ENCODE measurements at regions not wholly inside any gene's neighbourhood (a gene's known extent, or its start where the extent isn't known, plus 50 kb on each side); places are given as distances from the start of the nearest gene placed in this dataset.
"Not testable (repeated sequence)": the region's sequence is repeated elsewhere in the genome, so short reads cannot be mapped to it uniquely, and the experiment has no call there.

DNA sequence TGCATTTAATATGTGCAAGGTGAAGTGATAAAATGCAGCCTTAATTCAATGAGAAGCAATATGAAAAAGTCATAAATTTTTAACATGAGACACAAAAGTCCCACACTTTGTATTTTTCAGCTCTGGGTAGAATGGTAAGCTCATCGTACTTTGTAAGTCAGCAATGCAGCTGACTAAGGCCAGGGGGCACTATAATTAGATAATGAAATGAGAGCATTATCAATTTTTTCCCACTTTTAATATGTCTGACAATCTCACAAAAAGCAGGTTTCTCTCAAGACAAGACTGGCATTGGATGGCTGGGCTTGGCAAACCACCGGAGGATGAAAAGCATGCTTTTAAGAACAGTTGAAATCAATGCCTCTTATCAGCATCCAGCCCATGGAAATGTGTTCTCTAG, 162.8 kb downstream of the FAM174A start:
- no peak for DNase-seq

DNA sequence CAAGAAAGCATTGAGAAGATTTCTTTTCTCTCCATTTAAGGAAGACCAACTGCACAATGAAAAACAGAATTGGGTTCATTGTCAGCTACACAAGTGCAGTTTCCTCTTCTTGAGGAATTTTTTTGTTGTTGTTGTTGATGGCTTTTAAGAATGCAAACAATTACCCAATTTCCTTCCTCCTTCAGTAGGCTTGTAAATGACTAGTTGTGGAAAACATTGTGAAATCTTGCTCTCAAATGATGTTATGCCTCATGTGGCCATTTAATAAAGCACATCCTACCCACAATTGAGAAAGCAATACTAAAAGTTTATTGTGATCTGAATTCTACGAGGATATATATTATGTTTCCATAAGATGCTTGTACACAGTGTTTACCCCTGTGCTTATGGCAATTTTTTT, 171.6 kb downstream of the FAM174A start:
- no peak for DNase-seq

DNA sequence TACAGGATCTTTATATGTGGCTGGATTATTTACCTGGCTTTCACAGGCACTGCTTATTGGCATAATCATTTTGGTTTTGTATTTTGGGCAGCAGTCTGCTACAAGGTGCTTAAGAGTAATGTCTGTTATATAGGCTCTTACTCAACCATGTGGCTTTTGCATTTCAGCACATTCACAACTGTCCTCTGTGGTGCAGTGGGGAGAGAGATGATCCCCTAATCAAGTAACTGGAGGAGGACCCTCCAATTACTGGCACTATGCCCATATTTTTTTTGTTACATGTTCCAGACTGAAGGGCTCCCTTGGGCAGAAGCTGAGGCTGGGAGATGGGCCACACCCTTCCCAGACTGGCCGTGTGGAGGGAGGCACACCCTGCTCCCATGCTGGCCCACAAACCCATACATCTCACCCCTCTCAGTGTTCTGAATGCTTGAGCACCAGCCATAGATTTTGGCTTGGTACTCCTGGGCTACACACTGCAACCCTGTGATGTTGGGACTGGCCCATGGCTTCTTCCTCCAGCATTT, 173.5 kb downstream of the FAM174A start:
- DNase-seq: no peak

DNA sequence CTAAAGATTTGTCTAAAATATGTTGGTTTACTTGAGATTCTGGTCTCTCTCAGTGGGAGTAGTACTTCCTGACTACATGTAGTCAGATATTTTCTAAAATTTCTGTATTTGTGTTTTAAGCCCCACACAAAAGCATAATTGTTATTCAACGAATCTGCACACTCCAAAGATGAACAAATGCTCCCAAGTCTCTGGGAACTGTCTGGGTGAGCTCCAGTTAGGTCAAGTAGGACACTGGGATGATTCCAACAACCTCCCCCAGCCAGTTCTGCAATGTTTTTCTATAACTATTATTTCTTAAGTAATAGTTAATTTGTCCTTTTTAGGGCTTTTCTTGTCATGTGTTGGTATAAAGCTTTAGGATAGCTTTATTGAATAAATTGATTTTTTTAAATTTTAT, 174.6 kb downstream of the FAM174A start:
- no peak for DNase-seq

DNA sequence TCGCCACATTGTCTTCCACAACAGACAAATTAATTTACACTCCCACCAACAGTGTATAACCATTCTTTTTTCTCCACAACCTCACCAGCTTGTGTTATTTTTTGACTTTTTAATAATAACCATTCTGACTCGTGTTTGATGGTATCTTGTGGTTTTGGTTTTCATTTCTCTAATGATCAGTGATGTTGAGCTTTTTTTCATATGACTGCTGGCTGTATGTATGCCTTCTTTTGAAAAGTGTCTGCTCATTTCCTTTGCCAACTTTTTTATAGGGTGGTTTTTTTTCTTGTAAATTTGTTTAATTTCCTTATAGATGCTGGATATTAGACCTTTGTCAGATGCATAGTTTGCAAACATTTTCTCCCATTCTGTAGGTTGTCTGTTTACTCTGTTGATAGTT, 179.6 kb downstream of the FAM174A start:
- not testable (repeated sequence) for DNase-seq

DNA sequence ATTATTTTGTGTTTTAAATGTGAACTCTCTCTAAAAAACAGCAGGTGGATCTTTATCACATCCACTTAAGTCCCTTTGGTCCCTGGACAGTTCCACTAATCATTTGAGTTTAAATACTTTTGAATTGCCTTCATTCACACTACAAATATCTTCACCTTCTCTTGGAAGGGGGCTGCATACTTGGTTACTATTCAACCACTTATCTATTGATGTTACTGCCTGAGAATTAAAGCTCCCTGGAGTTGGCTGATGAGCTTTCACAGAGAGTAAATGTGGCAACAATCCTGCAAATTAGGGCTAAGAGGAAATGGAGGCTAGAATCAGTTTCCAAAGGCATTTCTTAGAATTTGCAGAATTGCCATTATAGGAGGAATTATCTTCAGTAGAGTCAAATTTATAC, 180.4 kb downstream of the ST8SIA4 start:
- DNase-seq: no peak

DNA sequence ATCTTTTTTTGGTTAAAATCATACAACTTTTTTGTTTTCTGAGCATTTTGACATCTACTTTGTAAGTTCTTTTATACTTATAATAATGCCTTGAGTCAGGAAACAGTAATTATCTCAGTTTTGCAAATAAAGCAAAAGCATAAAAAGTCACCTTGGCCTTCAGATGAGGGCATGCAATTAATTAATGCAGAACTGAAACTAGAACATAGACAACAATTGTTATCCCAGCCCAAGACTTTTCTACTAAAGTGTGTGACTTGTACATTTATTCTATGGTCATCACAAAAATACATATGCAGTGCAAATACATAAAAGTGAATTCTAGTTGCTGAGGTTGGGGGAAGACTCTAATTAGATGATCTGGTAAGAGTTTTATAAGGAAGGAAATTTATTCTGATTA, 179.9 kb downstream of the ST8SIA4 start:
- DNase-seq: no peak

DNA sequence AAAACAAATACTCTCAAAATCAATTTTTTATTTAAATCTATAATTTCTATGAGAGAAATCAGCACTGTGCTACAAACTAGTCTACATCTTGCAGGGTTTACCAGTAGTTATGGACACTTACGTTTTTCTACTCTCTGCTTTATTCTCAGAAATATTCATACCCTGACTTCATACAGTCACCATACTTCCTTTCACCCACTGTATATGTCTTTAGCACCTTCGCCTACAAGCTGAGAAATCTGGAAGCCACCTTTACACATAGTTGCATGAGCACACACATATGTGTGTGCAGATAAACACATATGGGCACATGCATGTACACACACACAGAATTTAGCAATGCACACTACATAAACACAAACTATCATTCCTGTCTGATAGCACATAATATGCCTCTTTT, 177.0 kb downstream of the ST8SIA4 start:
- no peak for DNase-seq

DNA sequence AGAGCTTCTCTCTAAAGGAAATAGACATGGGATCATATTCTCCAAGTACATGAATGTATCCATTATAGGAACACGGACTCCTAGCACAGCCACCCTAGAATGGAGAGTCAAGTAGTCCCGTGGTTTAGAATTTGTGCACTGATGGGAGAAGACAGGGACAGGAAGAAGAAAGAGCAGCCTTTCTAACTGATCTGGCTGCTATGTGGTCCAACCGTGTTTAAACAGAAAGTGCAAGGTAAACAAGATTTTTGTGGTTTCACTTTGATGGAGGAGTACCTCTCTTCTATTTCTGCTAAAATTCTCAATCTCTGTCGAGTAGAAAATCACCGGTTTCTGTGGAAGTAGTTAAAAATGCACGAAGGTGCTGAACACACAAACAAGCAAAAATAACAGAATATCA, 171.3 kb downstream of the ST8SIA4 start:
- DNase-seq: no peak

DNA sequence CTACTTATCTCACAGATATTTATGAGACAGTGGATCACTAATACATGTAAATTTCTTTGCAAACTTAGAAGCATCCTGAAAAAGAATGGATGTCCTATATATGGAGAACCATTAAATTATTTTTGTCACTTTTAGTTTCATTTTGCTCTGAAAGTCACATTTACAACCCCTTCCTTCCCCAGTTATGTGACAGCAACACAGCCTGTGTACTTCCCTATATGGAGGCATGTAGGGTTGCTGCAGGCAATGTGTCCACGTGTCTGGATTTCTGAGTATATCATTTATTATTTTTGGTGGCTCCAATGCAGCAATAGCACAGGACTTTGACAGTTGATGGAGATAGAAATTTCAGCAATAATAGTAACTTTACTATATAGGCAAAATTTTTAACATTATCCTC, 156.4 kb downstream of the ST8SIA4 start:
- DNase-seq: no peak

DNA sequence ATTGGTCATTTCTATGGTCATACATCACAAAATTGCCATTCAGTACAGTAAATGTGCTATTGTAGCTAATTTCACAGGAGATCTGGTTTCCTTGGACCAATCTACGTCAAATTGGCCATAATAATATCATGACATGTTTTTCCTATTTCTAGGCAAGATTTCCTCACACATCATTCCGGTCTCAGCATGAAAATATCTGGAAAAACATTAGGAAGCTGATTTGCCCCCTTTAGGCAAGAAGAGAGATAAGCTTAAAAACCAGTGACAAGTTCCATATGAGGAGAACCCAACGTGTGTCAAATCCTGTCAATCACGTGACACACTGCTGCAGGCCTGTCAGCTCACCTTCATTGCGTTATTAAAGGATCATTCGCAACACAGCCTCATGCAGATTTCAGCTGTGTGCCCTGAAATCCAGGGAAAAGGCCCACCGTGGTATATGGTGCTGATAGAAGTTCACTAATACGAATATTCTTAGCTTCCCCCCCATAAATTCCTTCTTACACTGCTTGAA, 153.3 kb downstream of the ST8SIA4 start:
- no peak for DNase-seq

DNA sequence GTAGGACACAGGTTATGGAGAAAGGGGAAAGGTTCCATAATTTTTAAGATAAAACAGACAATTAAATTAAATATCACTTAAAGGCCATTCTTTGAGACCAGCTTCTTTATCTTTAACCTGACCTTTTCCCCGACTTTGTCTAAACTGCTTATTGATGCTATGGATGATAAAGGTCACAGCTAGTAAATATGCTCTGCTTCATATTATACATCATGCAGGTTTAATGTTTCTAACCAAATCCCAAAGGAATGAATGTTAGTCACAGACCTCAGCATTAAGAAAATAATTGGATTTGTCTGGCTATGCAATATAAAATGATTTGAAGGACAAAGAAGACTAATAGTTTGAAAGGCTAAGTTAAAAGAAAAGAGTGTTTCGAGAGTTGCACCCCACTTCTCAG, 147.6 kb downstream of the ST8SIA4 start:
- DNase-seq: peak; percentile 10

Data from fibroblast of skin of back (primary cell).